Nephron progenitor cell (in vitro differentiated cells): ENCODE measurements at regions not wholly inside any gene's neighbourhood (a gene's known extent, or its start where the extent isn't known, plus 50 kb on each side); places are given as distances from the start of the nearest gene placed in this dataset.

ENCODE experiments used
- DNase-seq: peaks from one replicate; pipeline ENCODE4 v3.0.0; 2021
- H3K27ac Mint-ChIP-seq: 2 replicates; pipeline ENCODE4 v1.8.0; 2021; ENCODE audit warnings: mild to moderate bottlenecking, moderate library complexity, mixed read lengths
- H3K27me3 Mint-ChIP-seq: 2 replicates; pipeline ENCODE4 v1.8.0; 2021; ENCODE audit warnings: mild to moderate bottlenecking, low read depth, mixed read lengths; ENCODE audit not compliant: poor library complexity
- H3K36me3 Mint-ChIP-seq: 2 replicates; pipeline ENCODE4 v1.8.0; 2021; ENCODE audit warnings: low read depth, mixed read lengths
- H3K4me1 Mint-ChIP-seq: 2 replicates; pipeline ENCODE4 v1.8.0; 2021; ENCODE audit warnings: mixed read lengths
- H3K4me3 Mint-ChIP-seq: 2 replicates; pipeline ENCODE4 v1.8.0; 2021; ENCODE audit warnings: mild to moderate bottlenecking, moderate library complexity, mixed read lengths
- H3K9me3 Mint-ChIP-seq: 2 replicates; pipeline ENCODE4 v1.8.0; 2021; ENCODE audit warnings: mild to moderate bottlenecking, moderate library complexity, mixed read lengths
- TF ChIP-seq, protein P1 (sequence below): fragments of 200-600 bp; sonication (generic); IDR thresholded peaks from 2 replicates; pipeline ENCODE4 v1.5.0; 2021; ENCODE audit warnings: antibody characterized with exemption

- Mint-ChIP-seq H3K27me3 (peaks cover 2% of the 10 kb centered on the region), H3K4me1 (no peaks in the 10 kb centered on the region), H3K9me3 (no peaks in the 10 kb centered on the region), H3K4me3 (no peak overlapping the region), H3K36me3 (no peaks in the 10 kb centered on the region), H3K27ac (no peak overlapping the region)
- no peak for DNase-seq
- TF ChIP-seq, protein P1, sequence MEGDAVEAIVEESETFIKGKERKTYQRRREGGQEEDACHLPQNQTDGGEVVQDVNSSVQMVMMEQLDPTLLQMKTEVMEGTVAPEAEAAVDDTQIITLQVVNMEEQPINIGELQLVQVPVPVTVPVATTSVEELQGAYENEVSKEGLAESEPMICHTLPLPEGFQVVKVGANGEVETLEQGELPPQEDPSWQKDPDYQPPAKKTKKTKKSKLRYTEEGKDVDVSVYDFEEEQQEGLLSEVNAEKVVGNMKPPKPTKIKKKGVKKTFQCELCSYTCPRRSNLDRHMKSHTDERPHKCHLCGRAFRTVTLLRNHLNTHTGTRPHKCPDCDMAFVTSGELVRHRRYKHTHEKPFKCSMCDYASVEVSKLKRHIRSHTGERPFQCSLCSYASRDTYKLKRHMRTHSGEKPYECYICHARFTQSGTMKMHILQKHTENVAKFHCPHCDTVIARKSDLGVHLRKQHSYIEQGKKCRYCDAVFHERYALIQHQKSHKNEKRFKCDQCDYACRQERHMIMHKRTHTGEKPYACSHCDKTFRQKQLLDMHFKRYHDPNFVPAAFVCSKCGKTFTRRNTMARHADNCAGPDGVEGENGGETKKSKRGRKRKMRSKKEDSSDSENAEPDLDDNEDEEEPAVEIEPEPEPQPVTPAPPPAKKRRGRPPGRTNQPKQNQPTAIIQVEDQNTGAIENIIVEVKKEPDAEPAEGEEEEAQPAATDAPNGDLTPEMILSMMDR = no peak
Measured at GRCh38 chr4:177596035-177596434, 153.8 kb upstream of the AGA start.

- no peak for DNase-seq
- no peaks in the 10 kb centered on the region for H3K9me3 Mint-ChIP-seq
- H3K4me3 Mint-ChIP-seq = no peak overlapping the region
- H3K27me3 Mint-ChIP-seq = peaks cover 2% of the 10 kb centered on the region
- H3K27ac Mint-ChIP-seq = no peak overlapping the region
- no peaks in the 10 kb centered on the region for H3K4me1 Mint-ChIP-seq
- no peaks in the 10 kb centered on the region for H3K36me3 Mint-ChIP-seq
- TF ChIP-seq, protein P1 = no peak
Measured at GRCh38 chr4:177596991-177597390, 154.8 kb upstream of the AGA start.

DNA sequence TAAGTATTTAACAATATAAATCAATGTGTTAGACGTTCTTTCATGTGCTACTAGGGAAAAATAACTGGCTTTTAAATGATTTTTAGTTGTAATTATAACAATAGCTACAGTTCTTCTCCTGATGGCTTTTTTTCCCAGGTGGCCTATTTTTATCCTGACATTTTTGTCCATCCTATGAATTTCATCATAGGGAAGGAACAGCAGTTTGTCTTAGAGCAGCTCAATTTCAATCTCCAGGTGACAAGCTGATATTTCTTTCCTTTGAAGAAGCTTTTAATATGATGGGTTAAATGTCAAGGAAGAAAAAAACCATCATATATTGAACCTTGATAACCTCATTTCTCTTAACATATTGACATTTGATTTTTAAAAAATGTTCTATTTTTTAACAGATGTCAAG, 163.0 kb upstream of the AGA start:
- H3K27me3 Mint-ChIP-seq = no peaks in the 10 kb centered on the region
- no peaks in the 10 kb centered on the region for H3K4me1 Mint-ChIP-seq
- no peak overlapping the region for H3K4me3 Mint-ChIP-seq
- H3K27ac Mint-ChIP-seq = no peak overlapping the region
- DNase-seq = no peak
- H3K9me3 Mint-ChIP-seq = no peaks in the 10 kb centered on the region
- TF ChIP-seq, protein P1 = no peak
- no peaks in the 10 kb centered on the region for H3K36me3 Mint-ChIP-seq

GRCh38 chr4:177607111-177607573, 164.9 kb upstream of the AGA start:
- TF ChIP-seq, protein P1 = no peak
- H3K4me3 Mint-ChIP-seq = no peak overlapping the region
- no peaks in the 10 kb centered on the region for H3K36me3 Mint-ChIP-seq
- H3K27me3 Mint-ChIP-seq = no peaks in the 10 kb centered on the region
- DNase-seq = no peak
- no peak overlapping the region for H3K27ac Mint-ChIP-seq
- no peaks in the 10 kb centered on the region for H3K9me3 Mint-ChIP-seq
- no peaks in the 10 kb centered on the region for H3K4me1 Mint-ChIP-seq

GRCh38 chr4:177611974-177612664, 169.9 kb upstream of the AGA start:
- Mint-ChIP-seq H3K27ac (no peak overlapping the region), H3K36me3 (no peaks in the 10 kb centered on the region), H3K9me3 (no peaks in the 10 kb centered on the region), H3K4me3 (no peak overlapping the region), H3K4me1 (no peaks in the 10 kb centered on the region), H3K27me3 (peaks cover 4% of the 10 kb centered on the region)
- DNase-seq = no peak
- TF ChIP-seq, protein P1 = no peak

- TF ChIP-seq, protein P1 = no peak
- Mint-ChIP-seq H3K9me3 (no peaks in the 10 kb centered on the region), H3K4me3 (no peak overlapping the region), H3K27me3 (peaks cover 4% of the 10 kb centered on the region), H3K27ac (no peak overlapping the region), H3K36me3 (no peaks in the 10 kb centered on the region), H3K4me1 (no peaks in the 10 kb centered on the region)
- DNase-seq = no peak
Measured at GRCh38 chr4:177612684-177613083, 170.4 kb upstream of the AGA start.
